ENCODE measurements at regions not wholly inside any gene's neighbourhood (a gene's known extent, or its start where the extent isn't known, plus 50 kb on each side); places are given as distances from the start of the nearest gene placed in this dataset.

DNA sequence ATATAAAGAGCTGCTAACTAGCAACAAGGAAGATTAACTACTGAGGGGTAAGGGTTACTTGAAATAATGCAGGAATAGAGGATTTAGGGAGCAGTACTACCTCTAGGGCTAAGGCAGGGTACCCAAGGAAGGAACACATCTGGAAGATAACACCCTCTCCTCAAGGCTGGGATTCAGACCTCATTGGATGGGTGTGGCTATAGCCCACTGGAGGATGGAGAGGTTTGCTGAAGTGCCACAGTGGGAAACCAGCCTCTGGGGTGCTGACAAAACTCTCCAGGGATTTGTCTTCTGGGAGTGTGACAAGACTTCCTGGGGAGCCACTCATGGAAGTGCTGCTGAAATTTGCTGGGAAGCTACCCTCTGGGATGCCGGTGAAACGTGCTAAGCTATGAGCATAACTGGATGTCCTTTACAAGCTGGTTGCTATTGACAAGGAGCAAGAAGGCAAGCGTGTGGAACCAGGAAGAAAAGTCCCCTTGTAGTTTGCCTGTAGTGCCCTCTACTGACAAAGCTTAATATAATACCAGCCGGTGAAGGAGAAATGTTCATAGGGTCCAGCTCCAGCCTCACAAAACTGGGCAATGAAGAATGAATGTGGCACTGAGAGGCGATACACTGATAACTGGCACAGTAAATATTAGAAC lies 122.8 kb upstream of the USP24 start:
- peak in 1 of 2 donors; percentile 17 for DNase-seq
- peak overlapping the region in 1 of 2 donors; percentile 30 for H3K27ac Mint-ChIP-seq

DNA sequence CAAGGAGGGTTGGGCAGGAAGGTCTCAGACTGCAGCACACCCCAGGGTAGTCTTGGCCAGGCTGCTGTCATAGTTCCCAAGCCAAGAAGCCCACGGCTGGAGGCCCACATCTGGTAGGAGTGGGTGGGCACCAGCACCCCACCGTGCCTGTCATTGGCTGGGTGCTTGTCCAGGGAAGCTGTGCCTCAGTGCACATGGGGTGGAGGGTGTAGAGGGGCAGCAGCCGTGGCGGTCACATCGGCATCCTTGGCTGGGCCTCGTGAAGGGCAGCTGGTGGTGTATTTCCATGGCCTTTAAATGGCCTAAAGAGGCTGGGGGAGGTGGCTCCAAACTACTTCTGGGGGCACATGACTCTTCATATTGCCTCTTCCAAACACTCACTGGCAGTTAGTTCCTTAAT lies 119.6 kb upstream of the USP24 start:
- Mint-ChIP-seq H3K4me3 (no peak overlapping the region), H3K9me3 (peaks cover under 1 to 2% of the 10 kb centered on the region in 2 donors), H3K27ac (no peak overlapping the region), H3K27me3 (no peaks in the 10 kb centered on the region), H3K4me1 (no peaks in the 10 kb centered on the region)
- DNase-seq = no peak
- no peak for ATAC-seq

More for the DNA sequence above, 122.8 kb upstream of the USP24 start:
- ATAC-seq = peak; percentile 57
- peaks cover 11 to 12% of the 10 kb centered on the region in 2 donors for H3K9me3 Mint-ChIP-seq
- H3K27me3 Mint-ChIP-seq = peaks cover under 1% of the 10 kb centered on the region
- H3K4me3 Mint-ChIP-seq = no peak overlapping the region
- H3K4me1 Mint-ChIP-seq = no peaks in the 10 kb centered on the region

DNA sequence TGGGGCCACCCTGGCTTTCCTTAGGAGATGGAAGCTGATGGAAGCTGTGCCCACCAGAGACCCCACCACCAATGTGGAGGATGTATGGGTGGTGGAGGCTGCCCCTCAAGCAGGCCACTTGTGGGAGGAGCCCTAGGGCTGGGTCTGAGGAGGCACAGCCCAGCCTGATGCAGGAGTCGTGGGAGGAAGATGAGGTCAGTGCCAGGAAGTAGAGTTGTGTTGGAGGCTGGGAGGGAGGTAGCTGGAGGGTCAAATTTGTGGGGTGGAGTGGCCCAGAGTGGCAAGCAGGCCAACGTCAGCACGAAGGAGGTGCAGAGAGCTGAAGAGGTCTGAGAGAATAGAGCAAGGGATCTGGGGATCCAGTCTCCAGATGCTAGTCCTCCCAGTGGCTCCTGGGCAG lies 119.0 kb upstream of the USP24 start:
- Mint-ChIP-seq H3K4me3 (no peak overlapping the region), H3K9me3 (no peaks in the 10 kb centered on the region), H3K27me3 (no peaks in the 10 kb centered on the region), H3K27ac (peak overlapping the region; percentile 7 to 23), H3K4me1 (no peaks in the 10 kb centered on the region)
- ATAC-seq (no peak), DNase-seq (no peak)

DNA sequence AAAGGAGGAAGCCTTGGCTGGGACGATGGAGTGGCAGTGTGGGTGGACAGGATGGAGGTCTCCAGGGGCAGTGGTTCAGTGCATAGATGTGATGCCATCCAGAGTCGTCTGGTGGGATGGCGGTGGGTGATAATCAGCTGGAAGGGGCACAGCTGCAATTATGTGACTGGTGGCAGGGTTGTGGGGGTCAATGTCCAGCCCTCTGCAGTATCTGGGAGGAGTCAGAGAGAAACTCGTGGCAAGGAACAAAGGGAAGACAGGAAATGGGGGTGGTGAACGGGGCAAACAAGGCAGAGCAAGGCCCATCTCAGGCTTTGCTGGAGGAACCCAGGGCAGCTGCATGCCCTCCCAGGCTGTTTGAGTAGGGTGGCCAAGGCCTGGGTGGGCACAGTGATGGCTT lies 118.3 kb upstream of the USP24 start:
- ATAC-seq (no peak), DNase-seq (no peak)
- H3K4me3 Mint-ChIP-seq = no peak overlapping the region
- peak overlapping the region in 1 of 2 donors; percentile 87 for H3K27ac Mint-ChIP-seq
- H3K4me1 Mint-ChIP-seq = no peaks in the 10 kb centered on the region
- no peaks in the 10 kb centered on the region for H3K9me3 Mint-ChIP-seq
- H3K27me3 Mint-ChIP-seq = no peaks in the 10 kb centered on the region

DNA sequence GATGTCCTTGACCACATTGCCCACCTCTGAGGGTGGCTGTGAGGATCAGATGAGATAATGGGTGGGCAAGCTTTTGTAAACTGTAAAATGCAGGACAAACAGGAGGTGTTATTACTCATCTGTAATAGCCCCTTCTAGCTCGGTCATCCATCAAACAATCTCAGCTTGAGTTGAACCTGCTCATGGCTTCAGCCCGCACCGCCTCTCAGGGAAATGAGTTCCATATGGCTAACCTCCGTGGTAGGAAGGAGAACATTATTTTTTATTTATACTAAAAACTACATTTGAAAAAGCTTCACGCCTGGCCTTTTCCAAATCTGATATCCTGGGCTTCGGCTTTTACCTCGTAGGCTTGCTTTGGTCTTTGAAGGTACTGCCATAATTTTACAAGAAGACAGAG lies 116.2 kb upstream of the USP24 start:
- H3K4me1 Mint-ChIP-seq = no peaks in the 10 kb centered on the region
- ATAC-seq (no peak), DNase-seq (no peak)
- peaks cover 7% of the 10 kb centered on the region for H3K27me3 Mint-ChIP-seq
- no peak overlapping the region for H3K27ac Mint-ChIP-seq
- no peak overlapping the region for H3K4me3 Mint-ChIP-seq
- H3K9me3 Mint-ChIP-seq = no peaks in the 10 kb centered on the region

DNA sequence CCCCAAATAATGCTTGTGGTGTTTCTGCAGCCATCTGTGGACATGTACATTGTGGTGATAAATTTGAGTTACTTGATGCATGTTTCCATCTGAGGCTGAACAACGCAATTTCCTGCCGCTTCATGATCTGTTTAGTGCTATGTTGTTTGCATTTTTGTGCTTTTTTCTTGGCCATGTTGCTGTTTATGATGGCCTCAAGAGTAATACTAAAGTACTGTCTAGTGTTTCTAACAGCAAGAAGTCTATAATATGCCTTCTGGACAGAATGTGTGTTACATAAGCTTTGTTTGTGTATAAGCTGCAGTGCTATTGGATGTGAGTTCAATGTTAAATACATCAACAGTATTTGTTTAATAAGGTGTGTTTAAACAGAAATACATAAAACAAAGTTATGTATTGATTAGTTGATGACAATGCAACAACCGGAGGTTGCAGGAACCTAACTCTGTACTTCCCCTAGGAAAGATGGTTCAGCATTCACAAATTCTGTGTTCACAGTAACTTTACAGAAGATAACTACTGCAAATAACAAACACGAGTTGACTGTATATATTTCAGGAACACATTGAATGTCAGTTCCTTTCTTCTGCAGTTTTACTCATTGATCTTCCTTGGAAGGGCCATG lies 114.8 kb upstream of the USP24 start:
- H3K4me3 Mint-ChIP-seq = no peak overlapping the region
- peaks cover 14% of the 10 kb centered on the region for H3K27me3 Mint-ChIP-seq
- ATAC-seq = no peak
- no peaks in the 10 kb centered on the region for H3K4me1 Mint-ChIP-seq
- DNase-seq = no peak
- H3K27ac Mint-ChIP-seq = no peak overlapping the region
- no peaks in the 10 kb centered on the region for H3K9me3 Mint-ChIP-seq

DNA sequence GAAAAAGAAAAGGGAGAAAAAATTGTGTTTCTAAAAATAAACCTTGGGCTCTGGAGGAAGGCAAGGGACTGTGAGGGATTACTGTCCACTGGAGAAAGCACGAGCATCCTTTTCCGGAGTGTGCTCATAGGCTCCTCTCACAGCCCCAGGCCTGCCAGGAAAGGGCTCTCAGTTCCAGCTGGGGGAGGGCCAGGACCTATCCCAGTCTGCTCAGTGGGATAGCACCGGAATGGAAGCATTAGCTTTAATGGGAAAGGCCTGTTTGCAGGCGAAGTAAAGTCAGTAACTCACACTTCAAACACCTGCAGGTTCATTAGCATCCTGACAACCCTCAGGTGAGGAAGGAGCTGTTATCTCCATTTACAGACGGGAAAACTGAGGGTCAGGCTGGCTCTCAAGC lies 113.9 kb upstream of the USP24 start:
- Mint-ChIP-seq H3K9me3 (no peaks in the 10 kb centered on the region), H3K4me3 (no peak overlapping the region), H3K27ac (no peak overlapping the region), H3K4me1 (no peaks in the 10 kb centered on the region), H3K27me3 (peaks cover 14% of the 10 kb centered on the region)
- DNase-seq = no peak
- no peak for ATAC-seq

DNA sequence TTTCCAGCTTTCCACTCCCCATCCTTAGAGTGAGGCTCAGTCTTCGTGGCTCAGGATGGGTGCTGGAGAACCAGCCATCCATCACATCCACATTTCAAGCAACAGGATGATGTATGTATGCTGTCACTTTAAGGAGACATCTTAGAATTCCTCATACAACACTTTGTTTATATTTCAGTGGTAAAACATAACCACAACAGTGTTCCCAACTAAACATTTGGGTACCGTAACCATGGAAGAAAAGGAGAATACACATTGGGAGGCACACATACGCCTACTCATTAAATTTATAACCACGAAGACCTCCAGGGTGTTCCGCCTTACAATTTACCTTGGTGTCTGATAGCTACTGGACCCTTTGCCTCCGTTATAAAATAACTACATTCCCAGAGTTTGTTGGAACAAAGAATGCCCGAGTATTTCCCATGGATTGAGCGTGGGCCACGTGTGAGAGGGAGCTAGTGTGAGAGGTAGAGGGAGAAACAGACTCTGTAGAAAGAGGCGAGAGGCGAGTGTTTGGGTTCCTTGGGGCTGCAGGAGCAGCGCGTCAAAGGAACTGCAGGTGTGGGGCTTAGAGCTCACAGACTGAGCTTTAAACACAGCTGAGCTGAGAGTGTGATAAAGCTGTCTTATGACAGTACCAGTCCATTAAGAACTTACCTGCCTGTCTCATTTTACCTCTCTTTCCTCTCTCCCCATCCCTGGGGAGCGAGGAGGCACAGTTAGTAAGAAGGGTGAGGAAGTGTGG lies 111.5 kb upstream of the USP24 start:
- Mint-ChIP-seq H3K9me3 (no peaks in the 10 kb centered on the region), H3K4me1 (no peaks in the 10 kb centered on the region), H3K27me3 (peaks cover 14% of the 10 kb centered on the region), H3K4me3 (no peak overlapping the region), H3K27ac (peak overlapping the region in 1 of 2 donors; percentile 48)
- ATAC-seq (no peak), DNase-seq (no peak)

DNA sequence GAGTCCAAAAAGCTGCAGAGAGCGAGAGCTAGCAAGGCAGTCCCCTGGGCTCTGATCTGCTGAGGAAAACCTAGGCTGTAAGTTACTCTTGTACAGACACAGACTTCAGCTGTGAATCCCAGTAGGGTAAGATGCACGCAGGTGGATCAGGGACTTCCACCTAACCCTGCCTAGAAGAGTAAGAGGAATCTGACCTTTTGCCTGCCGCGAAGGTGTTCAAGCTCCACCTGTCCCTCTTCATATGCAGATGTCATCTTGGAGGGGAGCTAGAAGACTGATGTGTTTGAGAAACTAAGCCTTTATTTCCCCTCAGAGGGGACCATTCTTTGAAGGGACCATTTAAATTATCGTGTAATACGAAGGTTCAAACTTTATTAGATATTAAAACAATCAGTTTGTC lies 108.6 kb upstream of the USP24 start:
- Mint-ChIP-seq H3K4me1 (no peaks in the 10 kb centered on the region), H3K27ac (no peak overlapping the region), H3K9me3 (no peaks in the 10 kb centered on the region), H3K27me3 (peaks cover 14% of the 10 kb centered on the region), H3K4me3 (no peak overlapping the region)
- ATAC-seq = no peak
- DNase-seq = no peak

DNA sequence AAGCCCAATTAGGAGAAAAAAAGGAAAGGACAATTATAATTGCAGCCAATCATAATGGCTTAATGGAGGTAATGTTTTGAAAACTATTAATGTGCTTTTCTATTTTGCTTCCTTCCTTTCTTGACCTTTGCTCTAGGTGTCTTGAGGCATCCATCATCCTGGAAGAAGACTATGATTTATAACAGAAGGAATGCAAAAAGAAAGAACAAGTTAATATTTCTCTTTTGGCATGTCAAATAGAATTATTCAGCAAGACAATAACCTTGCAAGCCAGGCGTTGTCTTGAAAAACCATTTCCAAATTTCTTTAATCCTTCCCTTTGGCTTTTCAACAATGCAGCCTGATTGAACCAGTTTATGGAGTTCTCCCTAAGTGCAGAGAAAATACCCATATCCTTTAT lies 107.7 kb upstream of the USP24 start:
- ATAC-seq (no peak), DNase-seq (no peak)
- no peaks in the 10 kb centered on the region for H3K4me1 Mint-ChIP-seq
- H3K27me3 Mint-ChIP-seq = peaks cover 14% of the 10 kb centered on the region
- no peak overlapping the region for H3K4me3 Mint-ChIP-seq
- peak overlapping the region in 1 of 2 donors; percentile 55 for H3K27ac Mint-ChIP-seq
- H3K9me3 Mint-ChIP-seq = no peaks in the 10 kb centered on the region

DNA sequence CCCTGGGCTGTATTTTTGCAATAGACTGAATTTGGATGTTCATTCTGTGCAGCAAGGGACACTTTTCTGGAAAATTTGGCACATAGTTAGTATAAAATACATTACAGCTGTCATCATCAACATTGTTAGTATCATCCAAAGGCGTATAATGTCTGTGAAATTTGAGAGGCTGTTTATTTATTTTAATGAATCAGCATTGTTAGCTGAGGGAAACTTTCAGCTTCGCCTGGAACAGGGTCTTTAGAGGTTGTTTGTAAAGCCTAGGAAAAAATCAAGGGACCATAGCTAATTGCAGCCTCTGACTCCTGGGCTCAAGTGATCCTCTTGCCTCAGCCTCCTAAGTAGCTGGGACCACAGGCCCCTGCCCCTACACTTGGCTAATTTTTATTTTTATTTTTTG lies 106.8 kb upstream of the USP24 start:
- Mint-ChIP-seq H3K9me3 (no peaks in the 10 kb centered on the region), H3K27ac (no peak overlapping the region), H3K4me3 (no peak overlapping the region), H3K27me3 (peaks cover 12% of the 10 kb centered on the region), H3K4me1 (no peaks in the 10 kb centered on the region)
- DNase-seq (no peak), ATAC-seq (no peak)

DNA sequence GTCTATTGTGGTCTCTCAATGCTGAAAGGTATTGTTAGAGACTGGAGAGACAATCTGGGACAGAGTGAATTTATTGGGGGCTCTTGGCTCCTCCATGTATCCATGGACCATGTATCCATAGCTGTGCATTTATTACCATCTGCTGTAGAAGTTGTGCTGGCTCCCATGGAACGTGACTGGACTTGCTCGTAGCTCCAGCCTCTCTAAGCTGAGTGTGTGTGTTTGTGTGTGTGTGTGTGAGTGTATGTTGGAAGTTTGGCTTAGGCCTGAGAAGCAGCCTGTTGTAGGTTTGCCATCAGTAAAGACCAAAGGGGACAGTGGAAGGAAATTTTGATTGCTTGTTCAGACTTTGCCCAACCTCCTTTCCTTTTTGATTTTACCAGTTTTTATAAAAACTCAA lies 105.7 kb upstream of the USP24 start:
- ATAC-seq = no peak
- H3K27me3 Mint-ChIP-seq = peaks cover 6% of the 10 kb centered on the region

DNA sequence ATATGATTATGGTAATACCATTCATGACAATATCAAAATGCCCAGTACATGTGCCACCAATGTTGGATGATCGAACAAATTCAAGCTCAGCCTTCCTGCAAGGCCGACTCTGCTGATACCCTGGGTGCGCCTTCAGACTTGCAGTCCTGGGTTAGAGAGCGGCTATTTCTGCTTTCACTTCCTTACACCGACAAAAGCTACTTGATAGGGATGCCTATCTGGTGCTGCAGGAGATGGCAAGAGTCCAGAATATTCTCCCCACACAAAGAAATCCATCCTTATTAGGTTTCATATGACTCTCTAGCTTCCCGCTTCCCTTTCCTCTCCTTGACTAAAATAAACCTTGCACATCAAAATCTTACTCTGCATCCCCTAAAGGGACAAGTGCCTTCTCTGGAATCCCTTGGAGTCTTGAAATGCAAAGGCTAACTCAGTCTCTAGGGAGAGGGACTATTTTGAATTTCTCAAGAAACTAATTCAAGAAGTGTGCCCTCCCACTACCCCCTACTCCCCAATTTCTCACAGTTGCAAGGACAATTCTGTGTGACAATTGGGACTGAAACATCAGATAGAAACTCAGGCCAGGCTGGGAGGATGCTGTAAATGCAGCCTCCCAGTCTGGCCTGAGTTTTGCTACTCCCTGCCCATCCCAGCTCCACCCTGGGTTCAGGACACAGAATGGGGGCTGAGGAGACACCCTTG lies 103.1 kb upstream of the USP24 start:
- no peak overlapping the region for H3K4me3 Mint-ChIP-seq
- no peaks in the 10 kb centered on the region for H3K27me3 Mint-ChIP-seq
- DNase-seq (no peak), ATAC-seq (no peak)
- H3K4me1 Mint-ChIP-seq = no peaks in the 10 kb centered on the region
- no peak overlapping the region for H3K27ac Mint-ChIP-seq
- no peaks in the 10 kb centered on the region for H3K9me3 Mint-ChIP-seq

More for the DNA sequence above, 105.7 kb upstream of the USP24 start:
- no peaks in the 10 kb centered on the region for H3K4me1 Mint-ChIP-seq
- peak overlapping the region in 1 of 2 donors; percentile 5 for H3K27ac Mint-ChIP-seq
- no peak for DNase-seq
- H3K4me3 Mint-ChIP-seq = no peak overlapping the region
- no peaks in the 10 kb centered on the region for H3K9me3 Mint-ChIP-seq

DNA sequence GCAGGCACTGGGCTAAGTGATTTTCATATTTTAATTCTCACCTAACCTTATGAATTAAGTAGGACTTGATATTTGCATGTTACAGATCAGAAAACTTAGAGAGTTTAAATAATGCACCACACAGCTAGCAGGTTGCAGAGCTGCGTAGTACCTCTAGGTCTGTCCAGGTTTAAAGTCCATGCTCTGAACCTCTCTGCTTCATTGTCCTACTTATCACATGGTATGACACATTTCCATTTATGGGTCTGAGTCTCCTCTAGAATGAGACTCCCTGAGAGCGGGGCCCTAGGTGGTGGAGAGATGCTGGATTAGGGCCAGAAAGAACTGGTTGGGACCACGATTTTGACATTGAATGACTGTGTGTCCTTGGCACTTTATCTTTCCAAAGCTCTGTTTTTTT lies 102.5 kb upstream of the USP24 start:
- Mint-ChIP-seq H3K4me1 (no peaks in the 10 kb centered on the region), H3K4me3 (no peak overlapping the region), H3K27ac (peak overlapping the region in 1 of 2 donors; percentile 84), H3K27me3 (no peaks in the 10 kb centered on the region), H3K9me3 (no peaks in the 10 kb centered on the region)
- ATAC-seq = no peak
- no peak for DNase-seq

DNA sequence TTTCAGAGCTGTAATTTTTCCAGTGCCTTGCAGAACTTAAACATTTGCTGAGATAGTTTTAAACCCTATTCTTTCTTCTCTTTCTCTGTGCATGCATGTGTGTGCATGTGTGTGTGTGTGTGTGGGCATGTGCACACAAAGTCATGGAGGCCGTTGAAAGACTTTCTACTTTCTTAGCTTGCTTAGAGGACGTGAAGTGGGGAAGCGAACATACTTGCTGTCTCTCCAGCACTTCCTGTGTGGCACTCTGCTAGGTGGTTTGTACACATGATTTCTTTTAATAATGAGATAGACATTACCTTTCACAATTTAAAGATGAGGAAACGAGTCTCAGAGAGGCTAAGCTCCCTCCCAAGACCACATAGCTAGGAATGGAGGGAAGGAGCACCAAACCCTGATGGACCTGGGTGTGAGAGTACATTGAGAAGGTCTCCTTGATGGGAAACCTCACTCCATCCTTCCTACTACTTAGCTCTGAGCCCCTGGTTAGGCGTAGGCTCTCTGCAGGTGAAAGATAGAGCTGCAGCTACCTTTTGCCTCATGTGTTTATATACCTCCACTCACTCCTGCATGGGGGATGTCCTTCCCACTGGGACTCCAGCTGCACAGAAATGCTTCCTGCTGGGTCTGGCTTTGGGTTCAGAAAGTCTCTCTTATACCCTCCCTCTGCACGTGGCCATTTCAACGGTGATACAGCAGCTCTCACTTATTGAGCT lies 101.9 kb upstream of the USP24 start:
- peak overlapping the region in 1 of 2 donors; percentile 84 for H3K27ac Mint-ChIP-seq
- no peak overlapping the region for H3K4me3 Mint-ChIP-seq
- H3K4me1 Mint-ChIP-seq = no peaks in the 10 kb centered on the region
- H3K27me3 Mint-ChIP-seq = no peaks in the 10 kb centered on the region
- no peaks in the 10 kb centered on the region for H3K9me3 Mint-ChIP-seq
- no peak for DNase-seq
- no peak for ATAC-seq
